GM18517 (cell line): ENCODE measurements at regions not wholly inside any gene's neighbourhood (a gene's known extent, or its start where the extent isn't known, plus 50 kb on each side); places are given as distances from the start of the nearest gene placed in this dataset.

Experiments used
- ATAC-seq: cut with Tn5 transposase; IDR thresholded peaks from one replicate; pipeline ENCODE4 v1.9.1; 2021; ENCODE audit warnings: mild to moderate bottlenecking, moderate library complexity; ENCODE audit not compliant: unreplicated experiment

GRCh38 chr10:28077889-28078288, 79.0 kb upstream of the ODAD2 start:
- ATAC-seq, result no peak

- no peak for ATAC-seq
Measured at GRCh38 chr10:28075424-28075823, 76.5 kb upstream of the ODAD2 start.

GRCh38 chr10:28072573-28072972, 73.7 kb upstream of the ODAD2 start:
- ATAC-seq, result no peak

DNA sequence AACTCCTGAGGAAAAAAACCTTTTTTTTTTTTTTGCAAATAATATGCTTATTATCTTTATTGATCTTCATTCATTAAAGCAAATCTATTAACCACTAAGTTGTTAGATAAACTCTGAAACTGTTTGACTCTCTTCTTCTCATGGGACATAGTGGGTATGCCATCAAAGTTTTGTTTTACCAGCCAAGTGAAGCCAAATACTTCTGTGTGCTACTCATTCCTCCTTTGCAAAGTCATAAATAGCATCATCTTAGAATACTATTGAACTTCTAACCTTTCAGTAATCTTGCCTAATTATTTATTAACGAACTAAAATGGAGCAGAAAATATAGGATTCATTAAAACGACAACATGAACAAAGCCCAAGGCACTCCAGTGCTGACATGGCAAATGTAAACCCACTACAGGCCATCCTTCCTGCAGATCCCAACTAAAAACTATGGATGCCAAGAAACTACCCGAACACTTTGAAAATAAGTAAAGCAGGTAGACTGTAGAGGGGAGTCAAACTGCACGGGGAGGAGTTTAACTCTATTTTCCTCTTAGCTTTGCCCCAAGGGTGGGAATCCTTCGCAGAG, 61.2 kb upstream of the ODAD2 start:
- ATAC-seq, result no peak

- ATAC-seq, result no peak
Measured at GRCh38 chr10:28058746-28059145, 59.9 kb upstream of the ODAD2 start.

- no peak for ATAC-seq
Measured at GRCh38 chr10:28054228-28054860, 55.5 kb upstream of the ODAD2 start.

DNA sequence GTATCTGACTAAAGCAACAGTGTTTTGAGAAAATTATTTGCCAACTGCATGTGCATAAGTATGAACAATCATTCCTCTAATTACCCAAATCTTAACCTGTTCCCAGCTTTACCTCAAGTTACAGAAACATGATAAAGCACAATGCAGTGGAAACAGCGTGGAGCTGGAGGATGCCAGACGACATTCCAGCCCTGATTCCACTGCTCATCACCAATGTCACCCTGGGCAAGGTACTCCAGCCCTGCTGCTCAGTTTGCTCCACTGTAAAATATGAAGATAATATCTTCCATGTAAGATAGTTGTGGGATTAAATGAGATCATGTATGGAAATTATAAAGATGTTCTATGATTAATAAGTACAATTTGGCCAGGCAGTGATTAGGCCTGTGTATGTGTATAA, 50.4 kb upstream of the ODAD2 start:
- no peak for ATAC-seq
